T-cell (primary cell): ENCODE measurements at regions not wholly inside any gene's neighbourhood (a gene's known extent, or its start where the extent isn't known, plus 50 kb on each side); places are given as distances from the start of the nearest gene placed in this dataset.

Experiments used
- ATAC-seq, 4 experiments: fragments of 200-7000 bp in 3 of 4; fragments of 150-1000 bp in 1 of 4; cut with Tn5 transposase; replicated peaks in 1 of 4; 1 replicate in 3 of 4; 2 replicates in 1 of 4; pipeline ENCODE4 v1.10.0; 2021; ENCODE audit warnings: moderate library complexity in 3 of 4, mild to moderate bottlenecking in 2 of 4, moderate number of reproducible peaks in 1 of 4
- CTCF ChIA-PET, 2 donors: fragments of 300-600 bp; sonication (Branson Sonifier 250); formaldehyde crosslinking; loops; one replicate each; lab custom pipeline; 2022; ENCODE audit warnings: antibody characterized with exemption in 2 of 2; lab: Charles Lee
- POLR2A ChIA-PET, 2 donors: fragments of 300-600 bp; sonication (Branson Sonifier 250); formaldehyde crosslinking; loops; one replicate each; lab custom pipeline; 2022; ENCODE audit warnings: antibody characterized with exemption in 2 of 2; lab: Charles Lee
- DNase-seq, 35 experiments: peaks; one replicate each; pipeline versions ENCODE4 v3.0.0 to v3.0.0-alpha.2; 2013 to 2023
- H3K27ac ChIP-seq: one replicate; pipeline ENCODE4 v1.5.1; 2013; ENCODE audit warnings: low read length
- H3K27me3 ChIP-seq, 2 experiments: replicated peaks in 1 of 2; 1 replicate in 1 of 2; 2 replicates in 1 of 2; pipeline versions ENCODE4 v1.6.1 to v1.7.0; 2013; ENCODE audit warnings: low read length in 1 of 2, mixed read lengths in 1 of 2; ENCODE audit not compliant: control insufficient read depth in 2 of 2, insufficient read depth in 2 of 2; ENCODE audit errors: extremely low read depth in 1 of 2
- H3K36me3 ChIP-seq, 2 donors: 1 replicate in 1 of 2; 2 replicates in 1 of 2; pipeline versions ENCODE4 v1.6.1 to v1.7.0; 2013; ENCODE audit warnings: low read length in 1 of 2; ENCODE audit not compliant: control insufficient read depth in 2 of 2, insufficient read depth in 1 of 2; ENCODE audit errors: extremely low read depth in 1 of 2
- H3K4me1 ChIP-seq, 2 experiments: 1 replicate in 1 of 2; 2 replicates in 1 of 2; pipeline versions ENCODE4 v1.6.1 to v1.7.0; 2013; ENCODE audit warnings: low read length in 2 of 2, mixed read lengths in 1 of 2; ENCODE audit not compliant: insufficient read depth in 2 of 2, control insufficient read depth in 1 of 2; ENCODE audit errors: extremely low read depth in 1 of 2
- H3K4me3 ChIP-seq, 2 donors: 1 replicate in 1 of 2; 2 replicates in 1 of 2; pipeline versions ENCODE4 v1.5.1 to v1.7.0; 2013; ENCODE audit warnings: mild to moderate bottlenecking in 2 of 2, low read length in 1 of 2, moderate library complexity in 1 of 2; ENCODE audit not compliant: control insufficient read depth in 1 of 2; ENCODE audit errors: extremely low read depth in 1 of 2
- H3K9me3 ChIP-seq: 2 replicates; pipeline ENCODE4 v1.7.0; 2013
- H3K27ac Mint-ChIP-seq, 2 donors: one replicate each; pipeline ENCODE4 v1.8.0; 2020 to 2021; ENCODE audit warnings: mild to moderate bottlenecking in 2 of 2, mixed read lengths in 2 of 2
- H3K27me3 Mint-ChIP-seq, 2 donors: one replicate each; pipeline ENCODE4 v1.8.0; 2021 to 2022; ENCODE audit warnings: mixed read lengths in 2 of 2
- H3K36me3 Mint-ChIP-seq: one replicate; pipeline ENCODE4 v1.8.0; 2021; ENCODE audit warnings: mixed read lengths
- H3K4me1 Mint-ChIP-seq, 3 donors: one replicate each; pipeline ENCODE4 v1.8.0; 2020 to 2022; ENCODE audit warnings: mixed read lengths in 3 of 3, mild to moderate bottlenecking in 1 of 3
- H3K4me3 Mint-ChIP-seq, 3 donors: one replicate each; pipeline ENCODE4 v1.8.0; 2020 to 2022; ENCODE audit warnings: mild to moderate bottlenecking in 3 of 3, mixed read lengths in 3 of 3, moderate library complexity in 3 of 3
- H3K9me3 Mint-ChIP-seq, 3 donors: one replicate each; pipeline ENCODE4 v1.8.0; 2020 to 2022; ENCODE audit warnings: mixed read lengths in 3 of 3
- WGBS: methylation state at CpG from one replicate; pipeline ENCODE4 v1.1.5; 2013; ENCODE audit warnings: missing lambda C conversion rate; ENCODE audit not compliant: insufficient coverage; 5-methylcytosine and 5-hydroxymethylcytosine counted together

DNA sequence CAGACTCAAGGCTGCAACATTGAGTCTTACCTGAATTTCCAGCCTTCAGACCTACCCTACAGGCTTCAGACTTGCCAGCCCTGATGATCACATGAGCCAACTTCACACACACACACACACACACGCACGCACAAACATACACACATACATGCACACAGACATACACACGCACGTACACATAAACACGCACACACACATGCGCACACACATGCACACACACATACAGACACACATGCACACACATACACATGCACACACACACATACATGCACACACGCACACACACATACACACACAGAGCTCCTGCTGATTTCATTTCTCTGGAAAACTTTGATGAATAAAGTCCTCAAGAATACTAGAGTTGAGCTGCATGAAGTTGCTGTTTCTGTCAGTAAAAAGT is 78.3 kb upstream of the SLC2A1 start:
- Histone ChIP-seq H3K27ac (no peak overlapping the region), H3K4me1 (peaks cover 8 to 24% of the 10 kb centered on the region in 2 experiments), H3K27me3 (peaks cover 0 to 3% of the 10 kb centered on the region in 2 experiments), H3K36me3 (no peaks in the 10 kb centered on the region), H3K9me3 (no peaks in the 10 kb centered on the region), H3K4me3 (no peak overlapping the region)
- Mint-ChIP-seq H3K27ac (peak overlapping the region; percentile 23 to 55), H3K9me3 (no peaks in the 10 kb centered on the region), H3K4me3 (no peak overlapping the region), H3K27me3 (no peaks in the 10 kb centered on the region), H3K4me1 (peaks cover 19 to 23% (median 19%) of the 10 kb centered on the region in 3 donors), H3K36me3 (no peaks in the 10 kb centered on the region)
- DNase-seq (no peak), ATAC-seq (no peak)
- CTCF ChIA-PET = no interaction called here
- WGBS = 95% methylated on average over 6 of the region's 7 CpGs
- POLR2A ChIA-PET = no interaction called here

DNA sequence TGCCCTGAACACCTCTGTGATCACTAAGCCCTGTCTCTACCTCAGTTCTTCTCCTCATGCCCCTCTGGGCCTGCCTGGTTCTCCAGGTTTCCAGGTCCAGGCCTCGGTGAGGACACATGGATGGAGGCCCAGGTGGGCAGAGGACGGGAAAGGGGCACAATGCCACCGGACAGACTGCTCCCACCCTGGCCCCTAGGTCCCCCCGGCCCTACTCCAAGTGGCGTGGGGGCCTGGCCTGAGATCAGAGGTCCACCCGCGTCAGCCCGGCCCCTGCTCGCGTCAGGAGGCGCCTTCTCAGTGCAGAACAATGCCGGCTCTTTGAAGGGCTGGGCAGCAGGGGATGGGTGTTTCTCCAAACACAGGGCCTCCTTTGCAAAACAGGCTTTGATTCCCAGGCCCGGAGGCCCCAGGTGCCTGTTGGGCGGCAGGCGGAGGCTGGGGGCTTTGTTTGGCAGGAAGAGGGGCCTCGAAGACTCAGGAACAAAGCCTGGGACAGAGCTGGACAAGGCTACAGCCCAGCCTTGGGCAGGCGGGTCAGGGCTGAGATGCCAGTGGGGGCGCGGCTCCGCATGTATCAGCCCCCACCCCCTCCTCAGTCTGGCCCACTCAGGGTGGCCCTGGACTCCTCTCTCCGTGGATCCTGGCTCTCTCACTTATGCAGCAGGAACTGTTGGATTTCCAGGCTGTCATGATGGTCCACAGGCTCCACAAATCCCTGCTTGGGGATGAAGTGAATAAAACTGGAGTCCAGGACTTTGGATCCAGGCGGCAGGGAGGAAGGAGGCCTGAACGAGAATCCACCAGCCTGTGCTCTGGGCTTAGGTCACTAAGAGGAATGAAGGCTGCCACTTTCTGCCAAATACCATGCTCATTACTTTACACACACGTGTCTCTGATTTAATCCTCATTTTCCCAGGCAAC is 77.4 kb upstream of the SLC2A1 start:
- DNase-seq (no peak), ATAC-seq (no peak)
- Histone ChIP-seq H3K27me3 (peaks cover 0 to 3% of the 10 kb centered on the region in 2 experiments), H3K9me3 (no peaks in the 10 kb centered on the region), H3K4me3 (no peak overlapping the region), H3K36me3 (no peaks in the 10 kb centered on the region), H3K4me1 (peaks cover 8 to 24% of the 10 kb centered on the region in 2 experiments), H3K27ac (peak overlapping the region; percentile 60)
- Mint-ChIP-seq H3K9me3 (no peaks in the 10 kb centered on the region), H3K4me1 (peaks cover 19 to 23% (median 19%) of the 10 kb centered on the region in 3 donors), H3K36me3 (no peaks in the 10 kb centered on the region), H3K4me3 (no peak overlapping the region), H3K27me3 (no peaks in the 10 kb centered on the region), H3K27ac (peak overlapping the region; percentile 97 to 98)
- ChIA-PET POLR2A (no interaction called here), CTCF (no interaction called here)
- WGBS = 94% methylated on average over 22 of the region's 24 CpGs

DNA sequence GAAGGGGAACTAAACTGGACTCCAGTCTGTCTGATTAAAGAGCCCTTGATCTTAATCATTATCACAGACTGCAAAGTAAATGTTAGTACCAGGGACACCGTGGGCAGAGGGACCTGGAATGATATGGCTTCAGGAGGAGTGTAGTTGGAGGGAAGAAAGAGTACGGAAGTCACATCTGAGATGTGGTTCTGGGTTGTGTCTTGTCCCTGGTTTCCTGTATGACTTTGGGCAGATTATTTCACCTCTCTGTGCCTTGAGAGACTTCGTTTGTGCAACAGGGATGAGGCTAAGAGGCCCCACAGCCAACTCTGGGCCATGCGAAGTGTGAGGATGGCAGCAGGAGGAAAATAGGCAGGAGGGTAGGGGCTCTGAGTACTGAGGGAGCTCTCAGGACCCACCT is 76.1 kb upstream of the SLC2A1 start:
- DNase-seq (peak in 6 of 35 experiments; percentile 2 to 39 (median 6)), ATAC-seq (peak; percentile 70 to 92 (median 84))
- H3K36me3 Mint-ChIP-seq = no peaks in the 10 kb centered on the region
- no peaks in the 10 kb centered on the region for H3K9me3 ChIP-seq
- CTCF ChIA-PET = interaction anchor here in 1 of 2 donors (1.8 kb wide), 1 partner anchor 39 kb away, joined by 7 read pairs; no protein-coding TSS in a partner anchor
- no peaks in the 10 kb centered on the region for H3K9me3 Mint-ChIP-seq
- peaks cover 19 to 23% (median 19%) of the 10 kb centered on the region in 3 donors for H3K4me1 Mint-ChIP-seq
- POLR2A ChIA-PET = no interaction called here
- peaks cover 0 to 3% of the 10 kb centered on the region in 2 experiments for H3K27me3 ChIP-seq
- WGBS = 44% methylated on average over 2 of the region's 4 CpGs
- H3K27ac Mint-ChIP-seq = peak overlapping the region; percentile 97 to 98
- H3K4me3 ChIP-seq = no peak overlapping the region
- peak overlapping the region; percentile 60 for H3K27ac ChIP-seq
- H3K4me3 Mint-ChIP-seq = peak overlapping the region; percentile 21 to 53 (median 49)
- no peaks in the 10 kb centered on the region for H3K36me3 ChIP-seq
- peaks cover 8 to 24% of the 10 kb centered on the region in 2 experiments for H3K4me1 ChIP-seq
- H3K27me3 Mint-ChIP-seq = no peaks in the 10 kb centered on the region

DNA sequence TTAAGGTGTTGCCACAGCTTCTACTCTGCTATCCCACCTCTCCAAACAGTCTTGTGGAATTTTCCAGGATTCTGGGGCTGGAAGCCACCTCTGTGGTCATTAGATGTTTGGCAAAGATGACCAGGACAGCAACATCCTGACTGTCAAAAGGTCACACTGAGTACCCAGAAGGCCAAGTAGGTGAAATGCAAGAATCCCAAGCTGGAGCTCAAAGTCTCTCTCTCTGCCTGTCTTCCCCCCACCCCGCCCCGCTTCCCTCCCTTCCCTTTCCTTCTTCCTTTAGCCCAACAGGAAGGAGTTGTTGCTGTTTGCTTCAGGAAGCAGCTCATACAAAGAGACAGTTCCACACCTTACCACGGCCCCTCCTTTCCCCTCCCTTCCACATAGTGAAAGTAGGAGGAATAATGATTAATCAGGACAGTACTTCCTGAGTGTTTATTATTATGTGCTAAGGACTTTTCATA is 75.6 kb upstream of the SLC2A1 start:
- CTCF ChIA-PET = interaction anchor here in 1 of 2 donors (0.9 to 1.8 kb wide), 2 partner anchors 39 to 111 kb away, joined by 3 to 7 read pairs; no protein-coding TSS in a partner anchor
- Mint-ChIP-seq H3K9me3 (no peaks in the 10 kb centered on the region), H3K36me3 (no peaks in the 10 kb centered on the region), H3K4me1 (peaks cover 19 to 23% (median 19%) of the 10 kb centered on the region in 3 donors), H3K27me3 (no peaks in the 10 kb centered on the region), H3K4me3 (peak overlapping the region in 2 of 3 donors; percentile 21 to 49), H3K27ac (peak overlapping the region; percentile 97 to 98)
- Histone ChIP-seq H3K27me3 (peaks cover 0 to 5% of the 10 kb centered on the region in 2 experiments), H3K27ac (peak overlapping the region; percentile 60), H3K9me3 (no peaks in the 10 kb centered on the region), H3K4me3 (no peak overlapping the region), H3K4me1 (peaks cover 8 to 24% of the 10 kb centered on the region in 2 experiments), H3K36me3 (no peaks in the 10 kb centered on the region)
- ATAC-seq (peak in 2 of 4 experiments; percentile 12 to 15), DNase-seq (no peak)
- WGBS = 100% methylated on average over 2 of the region's 3 CpGs
- POLR2A ChIA-PET = interaction anchor here in 1 of 2 donors (0.6 kb wide), 1 partner anchor 10 kb away, joined by 3 read pairs; no protein-coding TSS in a partner anchor

DNA sequence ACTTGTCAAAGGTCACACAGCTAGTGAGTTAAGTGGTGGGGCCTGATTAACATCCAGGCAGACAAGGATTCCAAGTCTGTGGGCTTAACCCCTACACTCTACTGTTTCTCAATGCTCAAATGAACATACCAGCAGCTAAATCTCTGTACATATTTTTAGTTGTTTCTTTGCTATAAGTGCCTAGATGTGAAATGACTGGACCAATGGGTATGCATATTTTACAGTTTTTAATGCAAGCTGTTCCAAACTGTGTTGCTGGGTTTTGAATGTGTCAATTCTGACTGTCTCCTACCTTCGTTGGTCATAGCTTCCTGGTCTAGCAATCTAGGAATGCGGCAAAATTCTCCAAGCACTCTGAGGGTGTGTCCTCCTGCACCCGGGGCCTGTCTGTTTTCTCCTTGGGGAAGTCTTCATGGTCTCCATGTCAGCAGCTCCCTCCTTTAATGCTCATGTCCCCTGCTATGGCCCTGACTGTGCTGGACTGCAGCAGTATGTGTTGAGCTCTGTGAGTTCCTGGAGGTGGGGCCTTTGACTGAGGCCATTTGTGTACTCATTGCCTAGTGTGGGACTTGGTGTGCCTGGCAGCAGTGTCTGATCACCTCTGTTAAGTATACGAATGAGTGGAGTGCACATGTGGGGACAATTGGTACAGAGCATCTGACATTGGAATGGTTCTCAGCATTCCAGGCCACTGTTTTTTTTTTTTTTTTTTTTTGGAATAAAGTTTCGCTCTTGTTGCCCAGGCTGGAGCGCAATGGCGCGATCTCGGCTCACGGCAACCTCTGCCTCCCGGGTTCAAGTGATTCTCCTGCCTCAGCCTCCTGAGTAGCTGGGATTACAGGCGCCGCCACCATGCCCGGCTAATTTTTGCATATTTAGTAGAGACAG is 72.9 kb upstream of the SLC2A1 start:
- Histone ChIP-seq H3K36me3 (no peaks in the 10 kb centered on the region), H3K9me3 (no peaks in the 10 kb centered on the region), H3K4me1 (peaks cover 8 to 24% of the 10 kb centered on the region in 2 experiments), H3K27ac (no peak overlapping the region), H3K27me3 (peaks cover 0 to 3% of the 10 kb centered on the region in 2 experiments), H3K4me3 (no peak overlapping the region)
- CTCF ChIA-PET = interaction anchor here in 1 of 2 donors (0.7 kb wide), 1 partner anchor 1239 kb away, joined by 4 read pairs; no protein-coding TSS in a partner anchor
- ATAC-seq = no peak
- POLR2A ChIA-PET = no interaction called here
- Mint-ChIP-seq H3K27ac (no peak overlapping the region), H3K4me1 (peaks cover 16 to 19% (median 18%) of the 10 kb centered on the region in 3 donors), H3K9me3 (no peaks in the 10 kb centered on the region), H3K27me3 (no peaks in the 10 kb centered on the region), H3K4me3 (no peak overlapping the region), H3K36me3 (no peaks in the 10 kb centered on the region)
- DNase-seq = no peak
- WGBS = 91% methylated on average over 4 of the region's 14 CpGs

DNA sequence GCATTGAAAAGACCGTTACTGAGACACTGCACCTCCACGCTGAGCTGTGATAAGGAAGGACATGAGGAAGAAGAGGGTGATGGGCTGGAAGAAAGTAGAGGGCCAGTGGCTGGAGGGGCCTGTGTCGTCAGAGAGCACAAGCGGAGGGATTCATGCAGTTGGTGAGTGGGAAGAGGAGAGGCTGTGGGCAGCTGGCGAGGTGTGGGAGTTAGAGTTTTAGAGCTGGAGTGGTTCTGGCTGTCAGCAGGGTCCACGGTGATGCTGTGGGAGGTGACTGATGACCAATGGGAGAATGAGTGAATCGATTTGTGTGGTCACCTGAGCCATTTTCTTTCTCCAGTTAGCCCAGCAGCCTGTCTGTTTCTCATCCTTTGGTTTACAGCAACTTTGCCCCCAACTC is 66.2 kb upstream of the SLC2A1 start:
- H3K4me3 Mint-ChIP-seq = no peak overlapping the region
- H3K4me1 Mint-ChIP-seq = no peaks in the 10 kb centered on the region
- H3K36me3 Mint-ChIP-seq = no peaks in the 10 kb centered on the region
- no peaks in the 10 kb centered on the region for H3K4me1 ChIP-seq
- no peak for ATAC-seq
- H3K9me3 ChIP-seq = no peaks in the 10 kb centered on the region
- no peak overlapping the region for H3K27ac ChIP-seq
- peaks cover 0 to 7% of the 10 kb centered on the region in 2 experiments for H3K27me3 ChIP-seq
- CTCF ChIA-PET = no interaction called here
- 85% methylated on average over 7 of the region's 7 CpGs for WGBS
- POLR2A ChIA-PET = interaction anchor here in 1 of 2 donors (0.7 kb wide), 1 partner anchor 53 kb away, joined by 3 read pairs; no protein-coding TSS in a partner anchor
- no peak overlapping the region for H3K27ac Mint-ChIP-seq
- no peaks in the 10 kb centered on the region for H3K9me3 Mint-ChIP-seq
- H3K4me3 ChIP-seq = no peak overlapping the region
- H3K27me3 Mint-ChIP-seq = no peaks in the 10 kb centered on the region
- H3K36me3 ChIP-seq = no peaks in the 10 kb centered on the region
- no peak for DNase-seq
